Heart left ventricle (tissue), 16 donors: ENCODE measurements at regions not wholly inside any gene's neighbourhood (a gene's known extent, or its start where the extent isn't known, plus 50 kb on each side); places are given as distances from the start of the nearest gene placed in this dataset.

Experiments used
- ATAC-seq, 4 donors: fragments of 200-7000 bp; cut with Tn5 transposase; one replicate each; pipeline ENCODE4 v1.9.1; 2020 to 2022; ENCODE audit warnings: moderate library complexity in 4 of 4, mild to moderate bottlenecking in 3 of 4, moderate number of reproducible peaks in 1 of 4
- DNase-seq, 5 donors: peaks; one replicate each; pipeline ENCODE4 v3.0.0-alpha.2; 2020
- H3K27ac ChIP-seq, 12 donors: fragments of 200-600 bp; sonication (generic) in 4 of 12; one replicate each; pipeline versions ENCODE4 v1.5.0 to v1.8.0; 2016 to 2022; ENCODE audit warnings: mild to moderate bottlenecking in 2 of 12
- H3K27me3 ChIP-seq, 9 donors: fragments of 200-600 bp; sonication (generic) in 2 of 9; one replicate each; pipeline versions ENCODE4 v1.5.1 to v1.8.0; 2016 to 2022; ENCODE audit warnings: mild to moderate bottlenecking in 3 of 9
- H3K36me3 ChIP-seq, 9 donors: fragments of 200-600 bp; sonication (generic) in 2 of 9; one replicate each; pipeline versions ENCODE4 v1.5.0 to v1.8.0; 2018 to 2022; ENCODE audit warnings: mild to moderate bottlenecking in 2 of 9
- H3K4me1 ChIP-seq, 12 donors: fragments of 200-600 bp; sonication (generic) in 4 of 12; one replicate each; pipeline versions ENCODE4 v1.5.0 to v1.8.0; 2016 to 2022; ENCODE audit warnings: mild to moderate bottlenecking in 3 of 12
- H3K4me3 ChIP-seq, 12 donors: fragments of 200-600 bp; sonication (generic) in 4 of 12; one replicate each; pipeline versions ENCODE4 v1.5.0 to v1.8.0; 2017 to 2022; ENCODE audit warnings: mild to moderate bottlenecking in 9 of 12, moderate library complexity in 4 of 12
- H3K9me3 ChIP-seq, 12 donors: fragments of 200-600 bp; sonication (generic) in 4 of 12; one replicate each; pipeline versions ENCODE4 v1.5.0 to v1.8.0; 2016 to 2022; ENCODE audit warnings: mild to moderate bottlenecking in 1 of 12
- CTCF ChIP-seq, 12 donors: fragments of 200-600 bp; sonication (generic) in 4 of 12; IDR thresholded peaks; one replicate each; pipeline versions ENCODE4 v1.5.0 to v1.8.0; 2018 to 2022; ENCODE audit warnings: antibody characterized with exemption in 12 of 12, mild to moderate bottlenecking in 5 of 12
- POLR2A ChIP-seq, 2 donors: fragments of 450-650 bp; IDR thresholded peaks; one replicate each; pipeline ENCODE4 v1.6.1; 2017; ENCODE audit warnings: antibody characterized with exemption in 2 of 2, mild to moderate bottlenecking in 2 of 2, moderate library complexity in 2 of 2
- WGBS, 4 donors: extraction: QIAGEN DNeasy Blood & Tissue Kit in 2 of 4; methylation state at CpG; one replicate each; pipeline versions ENCODE4 v1.1.5 to v1.1.7; 2013 to 2018; 5-methylcytosine and 5-hydroxymethylcytosine counted together
- intact Hi-C, 10 donors: fragments of 100-400 bp; cut with DNase I; formaldehyde crosslinking; loops; one replicate each; pipeline versions ENCODE4 v1.11.1 to v1.14.2; 2022
- donor health status: ischemic (EF 13 %, LVEDD 7.1; RV severe dilation, severe dysfunction).
- donor health status: healthy with polysubstance abuse.
- donor health status: DM: no; HTN: yes; CAD: no.
- donor health status: DM: no; HTN: no; CAD: no.
- donor health status: ischemic (EF 25% LVEDD 6.9; RV normal size, moderate dysfunction).
- donor health status: ischemic (EF 25% LVEDD 5.7; RV mildly dilated, moderate dysfunction).
- donor health status: healthy.
- donor health status: DM: yes; HTN: yes; CAD: no.
- donor health status: ischemic (EF 35%, LVEDD 5.7; RV mildly dilated, moderate dysfunction).
- donor health status: nonischemic (EF 11% LVEDD 7.7; RV severe dilation, severe dysfunction).
- donor health status: DM: yes; HTN: yes; CAD: no.
- donor health status: PGD.
- donor health status: ischemic (EF 29% LVEDD 5.4; RV normal size, mild dysfunction).
- donor health status: nonischemic (EF 23%, LVEDD 6.1; RV moderate dilation, normal function).

- H3K36me3 ChIP-seq: no peaks in the 10 kb centered on the region
- 20 to 24% (median 21%) methylated on average over 3 of the region's 3 CpGs for WGBS, 4 donors
- no peaks in the 10 kb centered on the region for H3K9me3 ChIP-seq
- TF ChIP-seq POLR2A (IDR thresholded peaks at IDR 0.05) (no peak), CTCF (IDR thresholded peaks at IDR 0.05) (no peak)
- DNase-seq: no peak
- H3K27me3 ChIP-seq: no peaks in the 10 kb centered on the region
- no peak overlapping the region for H3K4me3 ChIP-seq
- H3K27ac ChIP-seq: no peak overlapping the region
- intact Hi-C loops: no loop called here
- ATAC-seq: peak in 2 of 4 donors; percentile 48 to 60
- H3K4me1 ChIP-seq: peaks cover 0 to 6% (median 0%) of the 10 kb centered on the region in 12 donors
These were observed 203.5 kb downstream of the EPM2A start for GRCh38 chr6:145531822-145532221.

DNA sequence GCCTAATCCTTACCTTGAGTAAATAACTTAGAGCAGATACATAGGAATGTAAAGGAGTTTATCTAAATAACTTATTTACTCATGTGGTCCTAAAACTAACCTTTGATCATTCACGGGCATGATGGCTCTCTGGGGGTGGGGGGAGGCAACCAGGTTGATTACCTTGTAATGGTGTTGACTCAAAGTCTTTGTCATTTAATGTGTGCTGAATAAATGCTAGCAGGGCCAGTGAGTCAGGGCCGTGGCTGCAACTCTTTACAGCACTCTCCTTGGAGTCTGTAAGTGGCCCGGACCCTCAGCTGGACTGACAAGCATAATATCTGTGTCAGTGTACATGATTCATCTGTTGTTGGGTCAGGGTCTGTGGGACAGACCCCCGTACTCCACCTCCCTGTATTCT is 203.0 kb downstream of the EPM2A start:
- ATAC-seq (no peak), DNase-seq (no peak)
- Histone ChIP-seq H3K27me3 (no peaks in the 10 kb centered on the region), H3K9me3 (no peaks in the 10 kb centered on the region), H3K4me1 (peaks cover 0 to 6% (median 0%) of the 10 kb centered on the region in 12 donors), H3K4me3 (no peak overlapping the region), H3K27ac (no peak overlapping the region), H3K36me3 (no peaks in the 10 kb centered on the region)
- no peak for TF ChIP-seq POLR2A (IDR thresholded peaks at IDR 0.05)
- TF ChIP-seq CTCF (IDR thresholded peaks at IDR 0.05): no peak
- WGBS, 4 donors: 29 to 43% (median 42%) methylated on average over 4 of the region's 4 CpGs
- intact Hi-C loops: no loop called here

DNA sequence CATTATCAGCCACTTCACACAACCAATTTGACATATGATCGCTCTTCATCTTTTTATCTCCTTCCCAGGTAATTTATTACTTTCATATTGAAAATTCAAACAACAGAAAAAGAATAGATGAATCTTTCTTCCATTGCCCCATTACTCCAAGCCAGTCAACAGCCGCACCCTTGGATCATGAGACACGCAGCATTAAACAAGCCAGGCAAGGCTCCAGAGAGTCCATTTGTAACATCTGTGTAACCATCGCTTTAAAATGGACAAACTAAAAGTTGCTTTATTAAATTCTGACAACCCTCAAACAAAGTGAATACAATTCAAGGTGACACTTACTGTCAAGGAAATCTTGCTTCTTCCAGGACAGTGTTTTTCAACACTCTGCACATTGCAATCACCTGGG is 200.3 kb downstream of the EPM2A start:
- TF ChIP-seq POLR2A (IDR thresholded peaks at IDR 0.05): no peak
- no peak for TF ChIP-seq CTCF (IDR thresholded peaks at IDR 0.05)
- no peak for ATAC-seq
- DNase-seq: no peak
- Histone ChIP-seq H3K27me3 (no peaks in the 10 kb centered on the region), H3K27ac (no peak overlapping the region), H3K4me1 (peaks cover 0 to 13% (median 0%) of the 10 kb centered on the region in 12 donors), H3K36me3 (no peaks in the 10 kb centered on the region), H3K9me3 (no peaks in the 10 kb centered on the region), H3K4me3 (no peak overlapping the region)
- WGBS, 4 donors: 87 to 90% (median 89%) methylated on average over 4 of the region's 4 CpGs
- intact Hi-C loops: no loop called here

- ATAC-seq: no peak
- intact Hi-C loops: no loop called here
- H3K4me1 ChIP-seq: peaks cover 0 to 7% (median 0%) of the 10 kb centered on the region in 12 donors
- 73 to 87% (median 74%) methylated on average over 1 of the region's 1 CpG for WGBS, 4 donors
- H3K9me3 ChIP-seq: no peaks in the 10 kb centered on the region
- no peak overlapping the region for H3K27ac ChIP-seq
- TF ChIP-seq CTCF (IDR thresholded peaks at IDR 0.05): no peak
- no peak for TF ChIP-seq POLR2A (IDR thresholded peaks at IDR 0.05)
- no peak for DNase-seq
- H3K4me3 ChIP-seq: no peak overlapping the region
- no peaks in the 10 kb centered on the region for H3K27me3 ChIP-seq
- H3K36me3 ChIP-seq: no peaks in the 10 kb centered on the region
These were observed 196.3 kb downstream of the EPM2A start for GRCh38 chr6:145538989-145539388.
